PC-3 (cell line): ENCODE measurements at regions not wholly inside any gene's neighbourhood (a gene's known extent, or its start where the extent isn't known, plus 50 kb on each side); places are given as distances from the start of the nearest gene placed in this dataset.
"Not testable (repeated sequence)": the region's sequence is repeated elsewhere in the genome, so short reads cannot be mapped to it uniquely, and the experiment has no call there.

Source experiments
- ATAC-seq: fragments of 200-7000 bp; cut with Tn5 transposase; 2 replicates; pipeline ENCODE4 v1.9.1; 2020; ENCODE audit warnings: mild to moderate bottlenecking, moderate library complexity
- BruUV-seq: library from RNA; stranded (reverse); fragments of 400-500 nt; replicated peaks from 2 replicates; lab custom pipeline; 2021; lab: Mats Ljungman, UMichigan
- CTCF ChIA-PET: fragments of 300-600 bp; sonication (Branson Sonifier 250); formaldehyde crosslinking; loops from one replicate; lab custom pipeline; 2022; ENCODE audit warnings: antibody characterized with exemption; lab: Charles Lee
- POLR2A ChIA-PET: fragments of 300-600 bp; sonication (Branson Sonifier 250); formaldehyde crosslinking; loops from one replicate; lab custom pipeline; 2022; ENCODE audit warnings: antibody characterized with exemption; ENCODE audit not compliant: unreplicated experiment; lab: Charles Lee
- DNase-seq: peaks from one replicate; pipeline ENCODE4 v3.0.0-alpha.2; 2015
- H2AFZ ChIP-seq: fragments of 300-600 bp; sonication (generic); 2 replicates; pipeline ENCODE4 v1.6.0; 2016; ENCODE audit warnings: antibody characterized with exemption, low read length
- H3F3A ChIP-seq: fragments of 300-600 bp; sonication (generic); one replicate; pipeline ENCODE4 v1.6.0; 2017; ENCODE audit warnings: antibody characterized with exemption, low read length, control low read depth, mild to moderate bottlenecking; ENCODE audit not compliant: unreplicated experiment
- H3K27ac ChIP-seq: fragments of 300-600 bp; sonication (generic); 2 replicates; pipeline ENCODE4 v1.5.1; 2016; ENCODE audit warnings: mild to moderate bottlenecking, low read length
- H3K27me3 ChIP-seq: fragments of 300-600 bp; sonication (generic); 2 replicates; pipeline ENCODE4 v1.6.1; 2016; ENCODE audit warnings: low read length, mixed read lengths
- H3K36me3 ChIP-seq: fragments of 300-600 bp; sonication (generic); 2 replicates; pipeline ENCODE4 v1.6.1; 2016; ENCODE audit warnings: low read depth, mixed run types, low read length, mixed read lengths
- H3K4me1 ChIP-seq: fragments of 300-600 bp; sonication (generic); 2 replicates; pipeline ENCODE4 v1.5.1; 2016; ENCODE audit warnings: low read length; ENCODE audit not compliant: insufficient read depth
- H3K4me2 ChIP-seq: fragments of 300-600 bp; sonication (generic); 2 replicates; pipeline ENCODE4 v1.6.0; 2016; ENCODE audit warnings: low read length
- H3K4me3 ChIP-seq: fragments of 300-600 bp; sonication (generic); 2 replicates; pipeline ENCODE4 v1.5.1; 2016; ENCODE audit warnings: mild to moderate bottlenecking, low read length, mixed read lengths
- H3K79me2 ChIP-seq: fragments of 300-600 bp; sonication (generic); 2 replicates; pipeline ENCODE4 v1.6.1; 2017; ENCODE audit warnings: low read length, mixed read lengths
- H3K9ac ChIP-seq: fragments of 300-600 bp; sonication (generic); 2 replicates; pipeline ENCODE4 v1.6.0; 2016; ENCODE audit warnings: mild to moderate bottlenecking, low read length
- H3K9me2 ChIP-seq: fragments of 300-600 bp; sonication (generic); replicated peaks from 2 replicates; pipeline ENCODE4 v1.6.1; 2016; ENCODE audit warnings: mixed run types, low read length, mixed read lengths
- H3K9me3 ChIP-seq: fragments of 300-600 bp; sonication (generic); 2 replicates; pipeline ENCODE4 v1.6.1; 2016; ENCODE audit warnings: low read length, mixed read lengths
- H4K20me1 ChIP-seq: fragments of 300-600 bp; sonication (generic); 2 replicates; pipeline ENCODE4 v1.6.1; 2016; ENCODE audit warnings: low read length, mixed read lengths
- EZH2 ChIP-seq: fragments of 300-600 bp; sonication (generic); IDR thresholded peaks from one replicate; pipeline ENCODE4 v1.6.1; 2017; ENCODE audit warnings: antibody characterized with exemption, mild to moderate bottlenecking, low read length; ENCODE audit not compliant: unreplicated experiment
- EZH2phosphoT487 ChIP-seq: fragments of 300-600 bp; sonication (generic); IDR thresholded peaks from 2 replicates; pipeline ENCODE4 v1.6.1; 2018; ENCODE audit warnings: mild to moderate bottlenecking, antibody characterized with exemption, low read length, borderline replicate concordance
- intact Hi-C: fragments of 100-400 bp; cut with micrococcal nuclease; formaldehyde crosslinking; loops from 2 replicates; pipeline ENCODE4 v1.9.0; 2023
- TF ChIP-seq, protein P1 (sequence below): fragments of 300-600 bp; sonication (generic); conservative IDR thresholded peaks from 2 replicates; pipeline ENCODE4 v1.5.1; 2017; ENCODE audit warnings: antibody characterized with exemption, low read depth, mild to moderate bottlenecking, low read length

DNA sequence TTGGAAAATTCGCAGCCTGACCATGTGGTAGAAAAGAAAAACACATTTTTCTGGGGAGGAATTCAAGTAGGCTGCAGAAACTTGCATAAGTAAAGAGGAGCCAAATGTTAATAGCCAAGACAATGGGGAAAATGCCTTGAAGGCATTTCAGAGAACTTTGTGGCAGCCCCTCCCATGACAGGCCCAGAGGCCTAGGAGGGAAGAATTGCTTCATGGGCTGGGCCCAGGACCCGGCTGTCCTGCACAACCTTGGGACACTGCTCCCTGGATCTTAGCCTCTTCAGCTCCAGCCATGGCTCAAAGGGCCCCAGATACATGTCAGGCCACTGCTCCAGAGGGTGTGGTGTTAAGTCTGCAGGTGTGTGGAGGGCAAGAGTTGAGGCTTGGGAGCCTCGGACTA is 158.6 kb downstream of the OSTF1 start:
- ATAC-seq (no peak), DNase-seq (no peak)
- H3F3A ChIP-seq, result no peaks in the 10 kb centered on the region
- H3K27me3 ChIP-seq, result no peaks in the 10 kb centered on the region
- no peak overlapping the region for H3K27ac ChIP-seq
- H3K9me3 ChIP-seq, result no peaks in the 10 kb centered on the region
- intact Hi-C loops, result no loop called here
- no peaks in the 10 kb centered on the region for H3K9me2 ChIP-seq
- H3K9ac ChIP-seq, result no peak overlapping the region
- ChIA-PET CTCF (no interaction called here), POLR2A (no interaction called here)
- no TSS peak for BruUV-seq
- no peaks in the 10 kb centered on the region for H3K4me1 ChIP-seq
- no peaks in the 10 kb centered on the region for H3K36me3 ChIP-seq
- no peak overlapping the region for H2AFZ ChIP-seq
- no peak for TF ChIP-seq EZH2phosphoT487
- TF ChIP-seq EZH2, result no peak
- TF ChIP-seq, protein P1, sequence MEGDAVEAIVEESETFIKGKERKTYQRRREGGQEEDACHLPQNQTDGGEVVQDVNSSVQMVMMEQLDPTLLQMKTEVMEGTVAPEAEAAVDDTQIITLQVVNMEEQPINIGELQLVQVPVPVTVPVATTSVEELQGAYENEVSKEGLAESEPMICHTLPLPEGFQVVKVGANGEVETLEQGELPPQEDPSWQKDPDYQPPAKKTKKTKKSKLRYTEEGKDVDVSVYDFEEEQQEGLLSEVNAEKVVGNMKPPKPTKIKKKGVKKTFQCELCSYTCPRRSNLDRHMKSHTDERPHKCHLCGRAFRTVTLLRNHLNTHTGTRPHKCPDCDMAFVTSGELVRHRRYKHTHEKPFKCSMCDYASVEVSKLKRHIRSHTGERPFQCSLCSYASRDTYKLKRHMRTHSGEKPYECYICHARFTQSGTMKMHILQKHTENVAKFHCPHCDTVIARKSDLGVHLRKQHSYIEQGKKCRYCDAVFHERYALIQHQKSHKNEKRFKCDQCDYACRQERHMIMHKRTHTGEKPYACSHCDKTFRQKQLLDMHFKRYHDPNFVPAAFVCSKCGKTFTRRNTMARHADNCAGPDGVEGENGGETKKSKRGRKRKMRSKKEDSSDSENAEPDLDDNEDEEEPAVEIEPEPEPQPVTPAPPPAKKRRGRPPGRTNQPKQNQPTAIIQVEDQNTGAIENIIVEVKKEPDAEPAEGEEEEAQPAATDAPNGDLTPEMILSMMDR, result no peak
- no peak overlapping the region for H3K4me2 ChIP-seq
- H4K20me1 ChIP-seq, result no peaks in the 10 kb centered on the region
- H3K4me3 ChIP-seq, result no peak overlapping the region
- H3K79me2 ChIP-seq, result no peaks in the 10 kb centered on the region

DNA sequence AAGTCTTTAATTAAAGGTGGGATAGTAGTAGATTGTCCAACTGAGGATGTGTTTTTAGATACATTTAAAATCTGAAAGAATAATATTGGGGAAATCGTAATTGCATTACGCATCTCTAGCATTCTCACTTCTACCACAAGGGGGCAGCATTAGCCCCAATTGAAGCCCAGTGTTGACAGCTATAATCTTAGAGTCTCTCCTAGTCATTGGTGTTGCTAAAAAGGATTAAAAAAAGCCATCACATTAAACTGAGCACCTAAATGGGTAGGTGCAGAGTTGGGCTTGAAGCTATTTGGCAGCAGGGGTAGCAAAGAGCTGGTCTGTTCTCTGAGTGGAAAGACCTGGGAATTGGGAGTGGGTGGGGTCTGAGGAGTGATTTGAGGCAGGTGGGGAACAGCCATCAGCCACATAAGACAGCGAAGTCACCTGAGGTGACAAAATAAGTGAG is 177.2 kb downstream of the OSTF1 start:
- POLR2A ChIA-PET, result no interaction called here
- BruUV-seq, result no TSS peak

DNA sequence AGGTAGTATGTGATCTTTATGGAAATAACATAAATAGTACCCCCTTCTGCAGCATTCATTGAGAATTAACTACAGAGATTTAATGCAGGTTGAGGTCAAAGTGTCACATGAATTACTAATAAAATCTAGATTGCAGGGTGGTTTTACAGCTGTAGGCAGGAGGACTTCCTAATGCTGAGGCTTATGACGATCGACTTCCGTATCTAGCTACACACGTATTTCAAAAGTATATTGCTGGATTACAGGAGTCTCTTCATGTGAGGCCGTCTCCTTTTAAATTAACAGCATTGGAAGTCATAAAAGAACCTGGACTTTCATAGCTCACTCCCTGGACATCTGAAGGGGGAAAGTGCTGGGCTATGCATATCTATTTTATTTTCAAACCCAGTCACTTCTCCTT is 180.9 kb downstream of the OSTF1 start:
- Histone ChIP-seq H3K79me2 (no peaks in the 10 kb centered on the region), H2AFZ (no peak overlapping the region), H3K4me2 (no peak overlapping the region), H3K9me2 (no peaks in the 10 kb centered on the region), H3F3A (no peaks in the 10 kb centered on the region), H4K20me1 (no peaks in the 10 kb centered on the region), H3K4me1 (no peaks in the 10 kb centered on the region), H3K9me3 (no peaks in the 10 kb centered on the region), H3K36me3 (no peaks in the 10 kb centered on the region), H3K9ac (no peak overlapping the region), H3K27me3 (no peaks in the 10 kb centered on the region), H3K4me3 (no peak overlapping the region), H3K27ac (no peak overlapping the region)
- ChIA-PET CTCF (no interaction called here), POLR2A (no interaction called here)
- intact Hi-C loops, result no loop called here
- no peak for TF ChIP-seq EZH2phosphoT487
- no peak for TF ChIP-seq EZH2
- TF ChIP-seq, protein P1, result no peak
- no TSS peak for BruUV-seq
- no peak for ATAC-seq
- DNase-seq, result no peak

More for the DNA sequence above, 177.2 kb downstream of the OSTF1 start:
- Histone ChIP-seq H3K9ac (no peak overlapping the region), H3K4me2 (no peak overlapping the region), H3K36me3 (no peaks in the 10 kb centered on the region), H3K4me3 (no peak overlapping the region), H3K27me3 (no peaks in the 10 kb centered on the region), H3K79me2 (no peaks in the 10 kb centered on the region), H3K27ac (no peak overlapping the region), H3F3A (no peaks in the 10 kb centered on the region), H3K9me3 (no peaks in the 10 kb centered on the region), H2AFZ (no peak overlapping the region), H4K20me1 (no peaks in the 10 kb centered on the region), H3K9me2 (no peaks in the 10 kb centered on the region), H3K4me1 (no peaks in the 10 kb centered on the region)
- TF ChIP-seq, protein P1, result peak; percentile 82
- no peak for TF ChIP-seq EZH2phosphoT487
- no peak for TF ChIP-seq EZH2
- ATAC-seq (no peak), DNase-seq (peak; percentile 56)
- CTCF ChIA-PET, result no interaction called here
- intact Hi-C loops, result no loop called here

DNA sequence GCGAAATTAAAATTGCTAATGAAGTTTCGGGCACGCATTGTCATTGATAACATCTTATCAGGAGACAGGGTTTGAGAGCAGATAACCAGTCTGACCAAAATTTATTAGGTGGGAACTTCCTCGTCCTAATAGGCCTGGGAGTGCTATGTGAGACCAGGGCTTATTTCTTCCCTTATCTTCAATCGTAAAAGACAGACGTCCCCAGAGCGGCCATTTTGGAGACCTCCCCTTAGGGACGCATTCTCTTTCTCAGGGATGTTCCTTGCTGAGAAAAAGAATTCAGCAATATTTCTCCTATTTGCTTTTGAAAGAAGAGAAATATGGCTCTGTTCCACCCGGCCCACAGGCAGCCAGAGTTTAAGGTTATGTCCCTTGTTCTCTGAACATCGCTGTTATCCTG is 184.7 kb downstream of the OSTF1 start:
- H3K4me3 ChIP-seq, H3K9ac ChIP-seq, BruUV-seq, H3K4me2 ChIP-seq, H3F3A ChIP-seq, H3K36me3 ChIP-seq, H4K20me1 ChIP-seq, H3K9me2 ChIP-seq, H3K27me3 ChIP-seq, H3K9me3 ChIP-seq, intact Hi-C loops, ATAC-seq, POLR2A ChIA-PET, DNase-seq, H3K4me1 ChIP-seq, H2AFZ ChIP-seq, CTCF ChIA-PET, H3K27ac ChIP-seq, H3K79me2 ChIP-seq: not testable (repeated sequence)
